Pancreas (tissue), 10 donors: ENCODE measurements at regions not wholly inside any gene's neighbourhood (a gene's known extent, or its start where the extent isn't known, plus 50 kb on each side); places are given as distances from the start of the nearest gene placed in this dataset.

Experiments used
- ATAC-seq, 4 donors: fragments of 200-7000 bp; cut with Tn5 transposase; one replicate each; pipeline versions ENCODE4 v1.8.0 to v1.9.1; 2020; ENCODE audit warnings: mild to moderate bottlenecking in 4 of 4, moderate library complexity in 4 of 4
- DNase-seq, 6 donors: peaks; one replicate each; pipeline ENCODE4 v3.0.0-alpha.2; 2020
- FAIRE-seq: peaks from 2 replicates; lab custom pipeline; 2012; peaks lifted over from hg19 to GRCh38; lab: Jason Lieb, UNC
- H3K27ac ChIP-seq, 4 donors: fragments of 200-600 bp; sonication (generic); 1 replicate in 3 of 4; 2 replicates in 1 of 4; pipeline versions ENCODE4 v1.5.0 to v1.8.0; 2020
- H3K27me3 ChIP-seq, 4 donors: fragments of 200-600 bp; one replicate each; pipeline ENCODE4 v1.8.0; 2021
- H3K36me3 ChIP-seq, 3 donors: fragments of 200-600 bp; sonication (generic) in 1 of 3; one replicate each; pipeline versions ENCODE4 v1.5.0 to v1.8.0; 2020 to 2021
- H3K4me1 ChIP-seq, 3 donors: fragments of 200-600 bp; one replicate each; pipeline ENCODE4 v1.8.0; 2021
- H3K4me3 ChIP-seq, 4 donors: fragments of 200-600 bp; sonication (generic) in 2 of 4; one replicate each; pipeline versions ENCODE4 v1.5.0 to v1.8.0; 2020 to 2021
- H3K9me3 ChIP-seq, 4 donors: fragments of 200-600 bp; one replicate each; pipeline ENCODE4 v1.8.0; 2021
- WGBS, 2 donors: extraction: QIAGEN DNeasy Blood & Tissue Kit; methylation state at CpG; one replicate each; pipeline ENCODE4 v1.1.7; 2013; 5-methylcytosine and 5-hydroxymethylcytosine counted together
- intact Hi-C, 3 donors: fragments of 100-400 bp; cut with DNase I; formaldehyde crosslinking; loops; one replicate each; pipeline versions ENCODE4 v1.11.1 to v1.14.2; 2022
- TF ChIP-seq, protein P1 (sequence below), 4 donors: fragments of 200-600 bp; sonication (generic) in 3 of 4; IDR thresholded peaks; one replicate each; pipeline versions ENCODE4 v1.5.0 to v1.8.0; 2021; ENCODE audit warnings: antibody characterized with exemption in 4 of 4
- donor health status: healthy with polysubstance abuse.
- donor health status: DM: no; HTN: no; CAD: no; lungs with moderate emphysema.
- donor health status: DM: no; HTN: no; CAD: no.
- donor health status: control.
- donor health status: control.
- donor health status: Bipolar disorder and iron deficiency.
- donor health status: DM: yes; HTN: yes; CAD: no.
- donor health status: DM: no; HTN: no; CAD: no.
- donor health status: DM: no; HTN: no; CAD: no.
- donor health status: DM: yes; HTN: yes; CAD: no.

DNA sequence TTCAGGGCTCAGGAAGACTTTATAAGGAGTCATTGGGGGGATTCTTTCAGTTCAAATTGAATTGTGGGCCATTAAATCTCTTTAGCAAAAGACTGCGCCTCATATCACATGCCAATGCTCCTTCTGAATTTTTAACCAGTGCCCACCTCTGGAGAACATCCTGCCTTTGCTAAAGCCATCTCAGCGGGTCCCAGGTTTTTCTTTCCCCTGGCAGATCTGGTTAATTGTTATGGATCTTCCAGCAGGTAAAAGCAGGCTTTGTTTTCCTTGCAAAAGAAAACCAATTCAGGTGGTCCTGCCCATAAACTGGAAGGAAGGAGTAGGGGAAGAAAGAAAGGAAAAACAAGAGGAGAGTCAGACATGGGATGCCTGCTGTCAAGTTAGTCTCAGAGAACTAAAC is 298.2 kb downstream of the LRFN2 start:
- intact Hi-C loops, result no loop called here
- ATAC-seq (no peak), DNase-seq (no peak), FAIRE-seq (no peak)
- no peaks in the 10 kb centered on the region for H3K4me1 ChIP-seq
- H3K36me3 ChIP-seq, result no peaks in the 10 kb centered on the region
- no peaks in the 10 kb centered on the region for H3K9me3 ChIP-seq
- TF ChIP-seq, protein P1, sequence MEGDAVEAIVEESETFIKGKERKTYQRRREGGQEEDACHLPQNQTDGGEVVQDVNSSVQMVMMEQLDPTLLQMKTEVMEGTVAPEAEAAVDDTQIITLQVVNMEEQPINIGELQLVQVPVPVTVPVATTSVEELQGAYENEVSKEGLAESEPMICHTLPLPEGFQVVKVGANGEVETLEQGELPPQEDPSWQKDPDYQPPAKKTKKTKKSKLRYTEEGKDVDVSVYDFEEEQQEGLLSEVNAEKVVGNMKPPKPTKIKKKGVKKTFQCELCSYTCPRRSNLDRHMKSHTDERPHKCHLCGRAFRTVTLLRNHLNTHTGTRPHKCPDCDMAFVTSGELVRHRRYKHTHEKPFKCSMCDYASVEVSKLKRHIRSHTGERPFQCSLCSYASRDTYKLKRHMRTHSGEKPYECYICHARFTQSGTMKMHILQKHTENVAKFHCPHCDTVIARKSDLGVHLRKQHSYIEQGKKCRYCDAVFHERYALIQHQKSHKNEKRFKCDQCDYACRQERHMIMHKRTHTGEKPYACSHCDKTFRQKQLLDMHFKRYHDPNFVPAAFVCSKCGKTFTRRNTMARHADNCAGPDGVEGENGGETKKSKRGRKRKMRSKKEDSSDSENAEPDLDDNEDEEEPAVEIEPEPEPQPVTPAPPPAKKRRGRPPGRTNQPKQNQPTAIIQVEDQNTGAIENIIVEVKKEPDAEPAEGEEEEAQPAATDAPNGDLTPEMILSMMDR (IDR thresholded peaks at IDR 0.05), result no peak
- no peaks in the 10 kb centered on the region for H3K27me3 ChIP-seq
- no peak overlapping the region for H3K4me3 ChIP-seq
- WGBS, 2 donors, result 92 to 95% methylated on average over 2 of the region's 2 CpGs
- H3K27ac ChIP-seq, result no peak overlapping the region

DNA sequence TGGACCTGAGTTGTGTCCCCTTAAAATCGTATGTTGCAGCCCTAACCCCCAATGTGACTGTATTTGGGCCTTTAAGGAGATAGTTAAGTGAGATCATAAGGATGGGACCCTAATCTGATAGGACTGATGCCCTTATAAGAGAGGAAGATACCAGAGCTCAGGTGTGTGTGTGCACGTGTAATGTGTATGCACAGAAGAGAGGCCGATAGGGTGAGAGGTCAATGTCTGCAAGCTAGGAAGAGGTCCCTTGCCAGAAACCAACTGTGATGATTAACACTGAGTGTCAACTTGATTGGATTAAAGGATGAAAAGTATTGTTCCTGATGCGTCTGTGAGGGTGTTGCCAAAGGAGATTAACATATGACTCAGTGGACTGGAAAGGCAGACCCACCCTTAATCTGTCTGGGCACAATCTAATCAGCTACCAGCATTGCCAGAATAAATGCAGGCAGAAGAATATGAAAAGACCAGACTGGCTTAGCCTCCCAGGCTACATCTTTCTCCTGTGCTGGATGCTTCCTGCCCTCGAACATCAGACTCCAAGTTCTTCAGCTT is 299.8 kb downstream of the LRFN2 start:
- TF ChIP-seq, protein P1 (IDR thresholded peaks at IDR 0.05), result no peak
- H3K9me3 ChIP-seq, result no peaks in the 10 kb centered on the region
- intact Hi-C loops, result no loop called here
- no peaks in the 10 kb centered on the region for H3K27me3 ChIP-seq
- FAIRE-seq (no peak), DNase-seq (no peak), ATAC-seq (no peak)
- H3K36me3 ChIP-seq, result no peaks in the 10 kb centered on the region
- H3K4me3 ChIP-seq, result no peak overlapping the region
- no peaks in the 10 kb centered on the region for H3K4me1 ChIP-seq
- whole genome bisulfite sequencing, 2 donors, result 65 to 78% methylated on average over 5 of the region's 5 CpGs
- no peak overlapping the region for H3K27ac ChIP-seq

DNA sequence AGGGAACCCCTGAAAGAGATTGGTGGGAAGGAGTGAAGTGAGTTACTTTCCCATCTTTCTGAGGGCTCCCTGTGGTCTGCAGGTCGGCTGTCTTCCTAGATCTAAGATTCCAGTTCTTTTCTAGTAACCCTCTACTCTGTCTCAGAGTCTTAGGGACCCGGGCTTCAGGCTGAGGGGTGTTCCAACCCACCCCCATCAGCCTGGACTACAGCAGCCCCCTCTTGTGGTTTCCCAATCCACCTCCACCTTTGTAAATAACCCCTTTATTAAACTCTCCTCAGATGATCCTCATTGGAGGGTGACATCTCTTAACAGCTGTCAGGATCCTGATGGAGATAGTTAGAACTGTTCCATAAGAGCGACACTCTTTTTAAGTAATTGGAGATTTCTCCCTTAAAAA is 300.4 kb downstream of the LRFN2 start:
- 56 to 59% methylated on average over 3 of the region's 3 CpGs for WGBS, 2 donors
- FAIRE-seq, result no peak

DNA sequence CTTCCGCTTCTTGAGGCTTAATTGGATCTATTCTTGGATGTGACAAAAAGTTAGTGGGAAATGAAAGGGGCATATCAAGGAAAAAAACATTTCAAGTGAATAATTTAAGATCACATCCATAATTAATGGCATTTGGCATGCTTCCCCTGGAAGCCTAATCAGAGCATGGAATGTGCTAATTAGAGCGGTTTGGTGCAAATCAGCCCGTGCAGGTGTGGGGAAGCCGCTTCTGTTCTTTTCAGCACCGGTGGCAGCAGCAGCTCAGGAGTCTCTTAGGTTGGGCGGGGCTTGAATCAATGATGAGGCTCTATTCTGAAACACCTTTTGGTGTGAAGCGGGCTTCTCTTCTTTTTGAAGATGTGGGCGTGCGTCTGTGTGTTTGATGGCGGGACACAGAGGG is 301.2 kb downstream of the LRFN2 start:
- H3K27me3 ChIP-seq, result no peaks in the 10 kb centered on the region
- ATAC-seq (peak in 2 of 4 donors; percentile 56 to 60), DNase-seq (no peak), FAIRE-seq (no peak)
- no peaks in the 10 kb centered on the region for H3K36me3 ChIP-seq
- WGBS, 2 donors, result 18 to 19% methylated on average over 10 of the region's 10 CpGs
- H3K9me3 ChIP-seq, result no peaks in the 10 kb centered on the region
- no peak overlapping the region for H3K4me3 ChIP-seq
- H3K4me1 ChIP-seq, result no peaks in the 10 kb centered on the region
- intact Hi-C loops, result no loop called here
- H3K27ac ChIP-seq, result no peak overlapping the region
- TF ChIP-seq, protein P1 (IDR thresholded peaks at IDR 0.05), result no peak

More for the DNA sequence above, 300.4 kb downstream of the LRFN2 start:
- ATAC-seq (no peak), DNase-seq (no peak)
- no peaks in the 10 kb centered on the region for H3K27me3 ChIP-seq
- intact Hi-C loops, result no loop called here
- H3K27ac ChIP-seq, result no peak overlapping the region
- H3K4me3 ChIP-seq, result no peak overlapping the region
- TF ChIP-seq, protein P1 (IDR thresholded peaks at IDR 0.05), result no peak
- H3K9me3 ChIP-seq, result no peaks in the 10 kb centered on the region
- no peaks in the 10 kb centered on the region for H3K36me3 ChIP-seq
- no peaks in the 10 kb centered on the region for H3K4me1 ChIP-seq

DNA sequence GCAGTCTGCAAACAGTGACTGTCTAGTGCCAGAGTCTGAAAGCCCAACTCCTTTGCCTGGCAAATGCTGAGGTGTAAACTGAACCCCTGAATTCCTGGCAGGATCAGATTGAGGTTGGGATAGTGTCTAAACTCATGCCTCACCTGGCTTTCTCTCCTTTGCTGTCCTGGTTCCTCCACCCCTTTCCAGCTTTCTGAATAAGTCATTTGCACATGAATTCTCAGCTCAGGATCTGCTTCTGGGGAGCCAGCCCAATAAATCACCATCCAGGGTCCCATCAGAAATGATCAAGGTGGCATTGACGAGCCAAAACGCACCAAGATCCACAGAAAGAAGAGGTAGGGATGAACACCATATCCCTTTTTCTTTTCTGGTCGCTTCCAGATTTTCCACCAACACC is 301.6 kb downstream of the LRFN2 start:
- intact Hi-C loops, result no loop called here
- no peaks in the 10 kb centered on the region for H3K27me3 ChIP-seq
- FAIRE-seq, result no peak
- 66 to 69% methylated on average over 3 of the region's 3 CpGs for WGBS, 2 donors
- H3K4me1 ChIP-seq, result no peaks in the 10 kb centered on the region
- DNase-seq, result no peak
- no peak overlapping the region for H3K4me3 ChIP-seq
- H3K27ac ChIP-seq, result no peak overlapping the region
- ATAC-seq, result no peak
- no peaks in the 10 kb centered on the region for H3K9me3 ChIP-seq
- TF ChIP-seq, protein P1 (IDR thresholded peaks at IDR 0.05), result no peak
- H3K36me3 ChIP-seq, result no peaks in the 10 kb centered on the region
